ENCODE measurements at regions not wholly inside any gene's neighbourhood (a gene's known extent, or its start where the extent isn't known, plus 50 kb on each side); places are given as distances from the start of the nearest gene placed in this dataset.

GRCh38 chr2:144215207-144215606 is 304.7 kb downstream of the ZEB2 start:
- DNase-seq (ENCODE audit: low read depth), result no peak

DNA sequence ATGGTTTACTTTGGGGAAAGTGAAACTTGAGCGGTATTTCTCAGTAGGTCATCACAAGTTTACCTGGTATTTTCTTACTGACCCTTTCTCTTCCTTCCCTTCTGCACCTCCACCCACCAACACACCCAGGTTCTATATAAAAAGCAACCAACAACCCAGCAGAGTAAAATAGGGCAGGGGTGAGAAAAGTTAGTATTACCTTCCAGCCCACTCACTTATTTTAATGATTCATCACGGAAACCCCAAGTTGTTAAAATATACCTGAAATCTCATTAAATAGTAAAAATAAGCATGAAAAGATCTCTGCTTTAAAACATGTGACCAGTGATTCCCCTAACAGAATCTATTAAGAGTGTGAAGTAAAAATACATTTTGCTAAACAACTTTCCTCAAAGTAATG is 306.1 kb downstream of the ZEB2 start:
- DNase-seq (ENCODE audit: low read depth), result no peak

DNA sequence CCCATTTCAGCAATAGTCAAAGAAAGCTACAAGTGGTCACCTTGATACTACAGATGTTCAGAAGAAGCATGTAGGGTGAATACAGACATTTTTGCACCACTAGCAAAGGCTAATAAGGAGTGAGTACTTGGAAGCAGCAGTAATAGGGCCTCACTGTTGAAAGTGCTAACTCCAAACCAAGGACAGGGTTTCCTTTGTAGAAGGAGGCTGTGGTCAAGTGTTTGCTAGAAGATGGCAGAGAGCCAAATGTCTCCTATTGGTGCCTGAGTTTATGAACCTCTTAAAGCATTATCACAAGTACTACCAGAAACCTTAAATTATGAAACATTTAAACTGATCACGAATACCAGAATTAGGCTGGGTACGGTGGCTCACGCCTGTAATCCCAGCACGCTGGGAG is 308.1 kb downstream of the ZEB2 start:
- DNase-seq (ENCODE audit: low read depth), result no peak

GRCh38 chr2:144211065-144211464 is 308.9 kb downstream of the ZEB2 start:
- DNase-seq (ENCODE audit: low read depth), result no peak

DNA sequence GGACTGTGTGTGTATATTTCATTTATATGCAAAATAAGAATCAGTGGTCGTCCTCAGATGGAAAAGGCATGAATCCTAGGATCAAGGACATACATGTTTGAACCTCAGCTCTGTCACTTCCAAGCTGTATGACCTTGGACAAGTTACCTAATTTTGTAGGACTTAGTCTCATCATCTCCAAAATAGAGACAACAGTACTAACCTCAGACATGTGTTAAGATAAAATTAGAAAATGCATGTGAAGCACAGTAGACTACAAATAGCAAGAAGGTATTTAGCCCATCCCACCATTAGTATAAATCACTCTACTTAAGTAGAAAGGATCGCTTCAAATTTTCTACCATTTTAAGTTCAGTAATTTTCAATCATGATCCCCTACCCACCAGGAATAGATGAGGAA is 309.8 kb downstream of the ZEB2 start:
- no peak for DNase-seq (ENCODE audit: low read depth)

DNA sequence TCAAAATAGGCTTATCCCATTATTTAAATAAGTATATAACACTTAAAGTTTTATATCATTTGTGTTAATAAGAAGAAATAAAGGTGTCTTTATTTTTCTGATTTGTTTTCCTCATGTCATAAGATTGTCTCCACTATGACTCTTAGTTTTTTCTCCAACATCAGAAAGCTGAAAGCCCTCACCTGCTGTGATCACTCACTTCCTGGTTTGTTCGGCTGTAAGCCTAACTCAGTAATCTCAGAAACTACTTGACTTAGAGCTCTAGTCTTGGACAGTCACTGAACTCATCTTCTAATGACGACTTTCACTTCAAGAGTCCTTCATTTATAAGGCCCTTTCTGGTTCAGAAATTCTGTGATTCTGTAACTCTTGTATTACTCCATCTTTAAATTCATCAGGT is 311.0 kb downstream of the ZEB2 start:
- no peak for DNase-seq (ENCODE audit: low read depth)

DNA sequence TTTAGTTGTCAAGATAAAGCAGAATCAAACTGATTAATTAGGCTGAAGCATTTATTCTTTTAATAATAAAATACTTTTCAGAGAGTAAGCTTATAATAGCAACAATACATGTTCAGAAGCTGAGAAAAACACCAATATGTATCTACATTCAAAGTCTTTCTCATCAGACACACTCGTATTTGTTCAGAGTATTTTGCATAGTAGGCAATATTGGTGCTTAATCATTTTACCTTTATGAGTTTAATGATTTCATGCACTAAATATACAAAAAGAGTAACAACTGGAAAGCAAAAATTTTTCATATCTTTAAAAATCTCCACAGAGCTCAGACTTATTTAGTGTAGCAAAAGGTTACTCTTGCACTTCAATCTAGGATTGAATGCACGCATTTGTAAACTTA is 313.9 kb downstream of the ZEB2 start:
- DNase-seq (ENCODE audit: low read depth), result no peak

- no peak for DNase-seq (ENCODE audit: low read depth)
Measured at GRCh38 chr2:144201868-144202468, 318.0 kb downstream of the ZEB2 start.

DNA sequence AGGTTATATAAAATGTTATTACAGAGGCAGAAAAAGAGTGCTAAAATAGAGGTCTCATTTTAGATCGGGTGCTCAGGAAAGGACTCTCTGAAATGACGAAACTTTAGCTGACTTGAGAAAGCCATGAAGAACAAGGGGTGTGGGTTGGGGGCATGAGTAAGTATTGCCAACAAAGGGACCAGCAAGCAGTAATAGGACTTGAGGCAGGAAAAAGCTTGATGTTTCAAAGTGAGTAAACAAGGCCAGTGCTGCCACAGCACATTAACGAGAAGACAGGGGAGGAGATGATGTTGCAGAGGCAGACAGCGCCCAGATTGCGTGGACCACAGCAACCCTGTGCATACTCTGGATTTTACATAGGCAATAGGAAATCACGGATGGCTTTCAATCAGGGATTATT is 318.8 kb downstream of the ZEB2 start:
- no peak for DNase-seq (ENCODE audit: low read depth)

- DNase-seq (ENCODE audit: low read depth), result no peak
Measured at GRCh38 chr2:144198116-144198515, 321.8 kb downstream of the ZEB2 start.

DNA sequence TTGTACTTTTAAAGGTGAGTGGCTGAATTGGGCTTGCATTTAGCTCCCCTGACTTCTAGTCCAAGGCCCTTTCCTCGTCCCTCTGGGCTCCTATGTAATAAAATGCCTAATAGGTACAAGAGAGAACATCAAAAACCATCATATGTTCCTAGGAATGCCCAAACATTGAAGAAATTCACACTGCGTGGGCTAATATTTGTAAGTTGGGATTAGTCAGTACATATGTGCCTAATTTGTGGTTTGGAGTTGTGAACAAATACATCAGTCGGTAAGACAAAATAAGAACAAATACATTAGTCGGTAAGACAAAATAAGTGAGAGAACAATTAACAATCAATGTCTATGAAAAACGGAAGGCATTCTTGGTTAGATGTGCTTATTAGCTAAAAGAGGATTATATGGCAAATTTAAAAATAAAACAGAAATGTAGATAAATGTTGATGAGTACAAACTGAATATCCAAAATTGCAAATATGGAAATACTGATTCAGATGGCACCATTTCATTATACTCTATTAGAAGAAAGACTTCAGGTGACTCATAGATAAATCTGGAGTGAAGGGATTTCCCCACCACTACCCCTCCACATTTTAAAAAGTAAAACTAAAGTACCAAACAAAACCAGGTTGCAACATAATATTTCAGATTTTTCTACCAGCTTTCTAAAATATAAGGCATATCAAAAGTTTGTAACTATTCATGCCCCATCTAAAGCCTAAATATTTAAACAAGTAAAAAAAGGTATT is 325.4 kb downstream of the ZEB2 start:
- no peak for DNase-seq (ENCODE audit: low read depth)

- DNase-seq (ENCODE audit: low read depth), result no peak
Measured at GRCh38 chr2:144190908-144191605, 328.9 kb downstream of the ZEB2 start.

DNA sequence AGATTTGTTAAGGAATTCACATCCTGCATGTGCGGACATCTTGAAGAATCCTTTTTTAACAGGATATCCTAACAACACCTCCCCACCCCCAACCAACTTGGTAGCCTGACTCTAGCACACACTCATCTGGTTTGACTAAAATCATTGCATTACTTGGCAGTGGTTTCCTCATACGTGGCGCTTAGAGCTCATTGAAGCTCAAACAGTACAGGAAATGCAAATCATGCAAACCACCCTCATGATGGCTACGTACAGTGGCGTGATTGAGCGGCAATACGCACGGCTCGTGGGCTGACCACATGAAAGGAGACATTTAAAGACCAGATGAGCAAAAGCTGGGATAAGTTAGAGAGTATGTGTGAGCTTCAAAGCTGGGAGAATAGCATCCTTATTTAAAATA is 336.2 kb downstream of the ZEB2 start:
- peak; percentile 58 for DNase-seq (ENCODE audit: low read depth)

DNA sequence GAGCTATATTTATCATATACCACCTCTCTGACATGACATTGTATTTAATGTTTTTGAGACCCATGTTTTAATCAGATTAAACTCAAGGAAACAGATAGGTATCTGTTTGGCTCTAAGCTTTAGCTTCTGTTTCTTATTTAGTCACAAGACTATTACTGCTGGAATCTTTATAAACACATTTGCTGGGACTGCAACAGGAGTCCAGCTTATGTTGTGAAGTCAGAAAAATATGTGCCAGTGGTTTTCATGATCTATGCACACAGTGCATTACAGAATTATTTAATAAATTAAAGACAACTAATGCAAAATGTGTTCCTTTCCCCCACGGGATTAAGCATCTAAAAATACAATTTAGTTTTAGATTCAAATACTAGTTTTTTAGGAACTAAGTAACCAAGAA is 338.9 kb downstream of the ZEB2 start:
- DNase-seq (ENCODE audit: low read depth), result no peak

GRCh38 chr2:144180131-144180530 is 339.8 kb downstream of the ZEB2 start:
- no peak for DNase-seq (ENCODE audit: low read depth)

- DNase-seq (ENCODE audit: low read depth), result no peak
Measured at GRCh38 chr2:144170179-144170578, 349.7 kb downstream of the ZEB2 start.

GRCh38 chr2:144166743-144167142 is 353.2 kb downstream of the ZEB2 start:
- DNase-seq (ENCODE audit: low read depth), result no peak

GRCh38 chr2:144165599-144166250 is 354.2 kb downstream of the ZEB2 start:
- DNase-seq (ENCODE audit: low read depth), result no peak

DNA sequence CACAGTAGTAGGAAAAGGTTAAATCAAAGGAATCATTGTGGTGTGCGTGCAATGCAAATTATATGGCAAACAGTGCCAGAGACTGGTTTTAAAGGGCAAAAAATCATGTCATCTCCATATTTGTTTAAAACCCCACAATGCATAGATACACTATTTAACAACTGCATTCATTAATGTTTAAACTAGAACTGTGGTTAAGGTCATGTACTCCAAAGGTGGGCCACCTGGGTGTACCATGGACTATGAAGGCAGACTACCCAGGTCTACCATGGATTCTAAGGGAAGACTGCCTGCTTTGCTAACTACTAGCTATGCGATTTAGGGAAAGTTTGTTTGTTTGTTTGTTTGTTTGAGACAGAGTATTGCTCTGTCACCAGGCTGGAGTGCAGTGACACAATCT is 356.3 kb downstream of the ZEB2 start:
- DNase-seq (ENCODE audit: low read depth), result no peak

DNA sequence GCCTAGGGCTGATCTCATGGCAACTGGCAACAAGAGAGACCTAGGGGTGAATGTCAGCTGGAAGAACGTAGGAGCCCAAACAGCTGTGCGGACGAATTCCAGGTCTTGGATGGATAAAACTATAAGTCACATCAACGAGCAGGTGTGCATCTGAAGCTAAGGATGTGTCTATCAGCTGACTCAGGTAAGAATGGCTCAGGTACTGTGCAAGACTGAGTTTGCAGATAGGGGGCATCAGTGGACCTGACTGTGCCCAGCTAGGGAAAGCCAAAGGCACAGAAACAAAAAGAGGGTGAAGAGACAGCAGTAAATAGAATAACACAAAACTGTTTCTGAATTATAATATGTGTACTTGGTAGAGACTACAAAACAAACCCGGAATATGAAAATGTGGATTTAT is 357.3 kb downstream of the ZEB2 start:
- DNase-seq (ENCODE audit: low read depth), result peak; percentile 1

DNA sequence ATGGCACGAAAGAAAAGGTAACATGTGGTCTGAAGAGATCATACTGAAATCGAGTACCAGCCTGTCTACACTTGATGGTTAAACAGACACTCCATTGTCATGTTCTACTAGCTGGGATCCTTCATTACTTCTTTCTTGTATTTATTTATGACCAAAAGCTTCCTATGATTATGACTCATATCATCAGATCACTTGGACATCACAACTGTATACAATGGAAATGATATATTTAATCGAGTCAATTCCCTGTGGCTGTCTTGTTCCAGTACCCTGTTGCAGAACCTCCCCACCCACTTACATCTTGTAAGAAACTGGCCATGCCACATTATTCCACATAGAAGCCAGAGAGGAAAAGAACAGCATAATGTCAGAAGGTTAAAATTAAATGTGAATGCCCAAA is 358.9 kb downstream of the ZEB2 start:
- no peak for DNase-seq (ENCODE audit: low read depth)

GRCh38 chr2:144159240-144159639 is 360.7 kb downstream of the ZEB2 start:
- no peak for DNase-seq (ENCODE audit: low read depth)

DNA sequence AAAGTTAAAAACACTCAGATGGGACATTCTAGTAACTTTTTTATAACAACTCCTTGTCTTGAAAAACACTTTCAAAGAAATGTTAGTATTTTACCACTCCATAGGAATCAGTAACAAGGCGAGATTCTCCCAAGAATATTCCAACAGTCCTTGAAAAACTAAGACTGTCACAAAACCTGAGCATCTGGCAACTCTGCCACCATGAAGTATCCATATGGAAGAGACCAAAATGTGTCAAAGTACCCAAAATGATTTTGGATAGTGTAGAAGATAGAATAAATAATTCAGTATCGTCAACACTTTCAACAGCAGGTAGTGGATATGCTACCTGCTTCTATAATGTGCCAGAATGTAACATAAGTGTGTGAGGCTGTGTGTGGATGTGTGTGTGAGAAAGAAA is 361.8 kb downstream of the ZEB2 start:
- no peak for DNase-seq (ENCODE audit: low read depth)

All from activated T-helper 9 cell treated with anti-CD3 and anti-CD28 coated beads, Interleukin-2, amount 50 U/mL, for 16 hours (primary cell).